ENCODE measurements at regions not wholly inside any gene's neighbourhood (a gene's known extent, or its start where the extent isn't known, plus 50 kb on each side); places are given as distances from the start of the nearest gene placed in this dataset.

DNA sequence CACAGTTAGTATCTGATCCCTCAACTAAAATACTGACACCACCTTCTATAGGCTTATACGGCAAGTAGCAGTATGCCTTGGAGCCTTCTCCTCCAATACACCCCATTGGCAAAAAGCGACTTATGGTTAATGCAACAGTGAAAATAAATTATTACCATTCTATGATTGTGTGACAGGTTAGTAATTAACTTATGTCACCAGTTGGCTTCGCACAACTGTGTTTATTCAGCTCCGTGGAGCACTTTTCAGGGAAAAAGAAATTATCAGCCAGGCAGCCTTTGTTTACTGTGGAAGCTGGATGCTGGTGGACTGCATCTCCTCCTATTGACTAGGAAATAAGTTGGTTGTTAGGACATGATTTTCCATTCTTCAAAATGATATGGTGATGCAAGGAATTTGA is 833.8 kb upstream of the RBFOX1 start:
- no peak for TF ChIP-seq KLF16 (tag by site-specific recombination; IDR thresholded peaks at IDR 0.05)
- TF ChIP-seq, protein P1, sequence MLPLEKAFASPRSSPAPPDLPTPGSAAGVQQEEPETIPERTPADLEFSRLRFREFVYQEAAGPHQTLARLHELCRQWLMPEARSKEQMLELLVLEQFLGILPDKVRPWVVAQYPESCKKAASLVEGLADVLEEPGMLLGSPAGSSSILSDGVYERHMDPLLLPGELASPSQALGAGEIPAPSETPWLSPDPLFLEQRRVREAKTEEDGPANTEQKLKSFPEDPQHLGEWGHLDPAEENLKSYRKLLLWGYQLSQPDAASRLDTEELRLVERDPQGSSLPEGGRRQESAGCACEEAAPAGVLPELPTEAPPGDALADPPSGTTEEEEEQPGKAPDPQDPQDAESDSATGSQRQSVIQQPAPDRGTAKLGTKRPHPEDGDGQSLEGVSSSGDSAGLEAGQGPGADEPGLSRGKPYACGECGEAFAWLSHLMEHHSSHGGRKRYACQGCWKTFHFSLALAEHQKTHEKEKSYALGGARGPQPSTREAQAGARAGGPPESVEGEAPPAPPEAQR (tag by site-specific recombination; IDR thresholded peaks at IDR 0.05): no peak
- TF ChIP-seq, protein P2, sequence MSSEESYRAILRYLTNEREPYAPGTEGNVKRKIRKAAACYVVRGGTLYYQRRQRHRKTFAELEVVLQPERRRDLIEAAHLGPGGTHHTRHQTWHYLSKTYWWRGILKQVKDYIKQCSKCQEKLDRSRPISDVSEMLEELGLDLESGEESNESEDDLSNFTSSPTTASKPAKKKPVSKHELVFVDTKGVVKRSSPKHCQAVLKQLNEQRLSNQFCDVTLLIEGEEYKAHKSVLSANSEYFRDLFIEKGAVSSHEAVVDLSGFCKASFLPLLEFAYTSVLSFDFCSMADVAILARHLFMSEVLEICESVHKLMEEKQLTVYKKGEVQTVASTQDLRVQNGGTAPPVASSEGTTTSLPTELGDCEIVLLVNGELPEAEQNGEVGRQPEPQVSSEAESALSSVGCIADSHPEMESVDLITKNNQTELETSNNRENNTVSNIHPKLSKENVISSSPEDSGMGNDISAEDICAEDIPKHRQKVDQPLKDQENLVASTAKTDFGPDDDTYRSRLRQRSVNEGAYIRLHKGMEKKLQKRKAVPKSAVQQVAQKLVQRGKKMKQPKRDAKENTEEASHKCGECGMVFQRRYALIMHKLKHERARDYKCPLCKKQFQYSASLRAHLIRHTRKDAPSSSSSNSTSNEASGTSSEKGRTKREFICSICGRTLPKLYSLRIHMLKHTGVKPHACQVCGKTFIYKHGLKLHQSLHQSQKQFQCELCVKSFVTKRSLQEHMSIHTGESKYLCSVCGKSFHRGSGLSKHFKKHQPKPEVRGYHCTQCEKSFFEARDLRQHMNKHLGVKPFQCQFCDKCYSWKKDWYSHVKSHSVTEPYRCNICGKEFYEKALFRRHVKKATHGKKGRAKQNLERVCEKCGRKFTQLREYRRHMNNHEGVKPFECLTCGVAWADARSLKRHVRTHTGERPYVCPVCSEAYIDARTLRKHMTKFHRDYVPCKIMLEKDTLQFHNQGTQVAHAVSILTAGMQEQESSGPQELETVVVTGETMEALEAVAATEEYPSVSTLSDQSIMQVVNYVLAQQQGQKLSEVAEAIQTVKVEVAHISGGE (tag by site-specific recombination; conservative IDR thresholded peaks at IDR 0.05; ENCODE audit: low read depth): no peak

All from HEK293 (cell line).